Bronchial epithelial cell (primary cell): ENCODE measurements at regions not wholly inside any gene's neighbourhood (a gene's known extent, or its start where the extent isn't known, plus 50 kb on each side); places are given as distances from the start of the nearest gene placed in this dataset.

ENCODE experiments used
- DNase-seq: peaks from one replicate; pipeline ENCODE4 v3.0.0-alpha.2; 2010; ENCODE audit warnings: low read depth
- FAIRE-seq: peaks from 2 replicates; lab custom pipeline; 2011; peaks lifted over from hg19 to GRCh38; lab: Jason Lieb, UNC
- H3K27me3 ChIP-seq: 2 replicates; pipeline ENCODE4 v1.5.1; 2011; ENCODE audit warnings: low read length; ENCODE audit not compliant: control insufficient read depth, insufficient read depth
- H3K36me3 ChIP-seq: 2 replicates; pipeline ENCODE4 v1.5.1; 2011; ENCODE audit warnings: low read length; ENCODE audit not compliant: control insufficient read depth, insufficient read depth
- H3K4me3 ChIP-seq: 2 replicates; pipeline ENCODE4 v1.5.1; 2011; ENCODE audit warnings: mild to moderate bottlenecking, low read depth, low read length, control low read depth
- CTCF ChIP-seq: IDR thresholded peaks from 2 replicates; pipeline ENCODE4 v1.5.1; 2011; ENCODE audit warnings: mild to moderate bottlenecking, moderate library complexity, low read length, control low read depth, inconsistent platforms; ENCODE audit not compliant: insufficient read depth, severe bottlenecking

DNA sequence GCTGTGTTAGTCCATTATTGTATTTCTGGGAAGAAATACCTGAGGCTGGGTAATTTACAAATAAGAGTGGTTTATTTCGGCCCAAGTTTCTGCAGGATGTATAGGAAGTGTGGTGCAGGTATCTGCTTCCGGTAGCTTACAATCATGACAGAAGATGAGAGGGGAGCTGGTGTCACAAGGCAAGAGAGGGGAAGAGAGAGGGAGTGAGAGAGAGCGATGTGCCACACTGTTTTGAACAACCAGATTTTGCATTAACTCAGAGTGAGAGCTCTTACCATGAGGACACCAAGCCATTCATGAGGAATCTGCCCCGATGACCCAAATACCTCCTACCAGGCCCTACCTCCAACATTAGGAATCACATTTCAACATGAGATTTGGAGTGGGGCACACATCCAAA is 627.6 kb upstream of the FRG1 start:
- no peak for DNase-seq
- Histone ChIP-seq H3K36me3 (no peaks in the 10 kb centered on the region), H3K27me3 (no peaks in the 10 kb centered on the region), H3K4me3 (no peak overlapping the region)
- FAIRE-seq: peak; percentile 85
- no peak for TF ChIP-seq CTCF

DNA sequence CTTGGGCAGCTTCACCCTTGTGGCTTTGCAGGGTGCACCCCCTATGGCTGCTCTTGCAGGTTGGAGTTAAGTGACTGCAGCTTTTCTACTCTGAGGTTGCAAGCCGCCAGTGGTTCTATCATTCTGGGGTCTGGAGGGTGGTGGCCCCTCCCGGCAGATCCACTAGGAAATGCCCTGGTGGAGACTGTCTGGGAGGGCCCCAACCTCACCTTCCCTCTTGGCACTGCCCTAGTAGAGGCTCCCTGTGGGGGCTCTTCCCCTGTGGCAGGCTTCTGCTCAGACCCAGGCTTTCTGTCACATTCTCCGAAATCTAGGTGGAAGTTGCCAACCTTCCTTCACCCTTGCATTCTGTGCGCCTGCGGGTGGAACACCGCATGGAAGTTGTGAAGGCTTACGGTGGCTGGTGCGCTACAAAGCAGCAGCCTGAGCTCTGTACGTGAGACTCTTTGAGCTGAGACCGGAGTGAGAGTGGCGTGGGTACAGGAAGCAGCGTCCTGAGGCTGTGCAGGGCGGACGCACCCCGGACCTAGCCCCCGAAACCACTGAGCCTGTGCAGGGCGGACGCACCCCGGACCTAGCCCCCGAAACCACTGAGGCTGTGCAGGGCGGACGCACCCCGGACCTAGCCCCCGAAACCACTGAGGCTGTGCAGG is 626.7 kb upstream of the FRG1 start:
- TF ChIP-seq CTCF: no peak
- Histone ChIP-seq H3K27me3 (no peaks in the 10 kb centered on the region), H3K4me3 (no peak overlapping the region), H3K36me3 (no peaks in the 10 kb centered on the region)
- DNase-seq: no peak
- no peak for FAIRE-seq

GRCh38 chr4:189322426-189322825 is 618.2 kb upstream of the FRG1 start:
- Histone ChIP-seq H3K36me3 (no peaks in the 10 kb centered on the region), H3K4me3 (no peak overlapping the region), H3K27me3 (no peaks in the 10 kb centered on the region)
- no peak for FAIRE-seq
- DNase-seq: no peak
- TF ChIP-seq CTCF: no peak

DNA sequence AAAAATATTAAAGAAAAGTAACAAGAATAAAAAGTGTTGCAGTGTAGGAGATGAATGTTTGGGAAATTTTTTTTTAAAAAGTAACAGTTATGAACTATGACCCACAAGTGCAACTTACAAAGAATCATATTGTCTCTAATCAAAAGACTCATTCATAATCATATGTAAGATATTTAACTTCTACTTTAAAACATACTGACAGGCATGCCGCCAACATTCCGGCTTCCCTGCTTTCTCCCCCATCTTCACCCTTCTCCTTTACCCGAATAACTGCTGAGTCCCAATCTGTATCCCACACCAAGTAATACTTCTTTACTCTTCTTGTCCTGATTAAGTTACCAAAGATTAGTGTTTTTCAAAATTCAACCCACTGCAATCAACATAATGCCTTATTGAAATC is 598.8 kb upstream of the FRG1 start:
- Histone ChIP-seq H3K36me3 (no peaks in the 10 kb centered on the region), H3K27me3 (no peaks in the 10 kb centered on the region), H3K4me3 (no peak overlapping the region)
- DNase-seq: no peak
- FAIRE-seq: no peak
- no peak for TF ChIP-seq CTCF

DNA sequence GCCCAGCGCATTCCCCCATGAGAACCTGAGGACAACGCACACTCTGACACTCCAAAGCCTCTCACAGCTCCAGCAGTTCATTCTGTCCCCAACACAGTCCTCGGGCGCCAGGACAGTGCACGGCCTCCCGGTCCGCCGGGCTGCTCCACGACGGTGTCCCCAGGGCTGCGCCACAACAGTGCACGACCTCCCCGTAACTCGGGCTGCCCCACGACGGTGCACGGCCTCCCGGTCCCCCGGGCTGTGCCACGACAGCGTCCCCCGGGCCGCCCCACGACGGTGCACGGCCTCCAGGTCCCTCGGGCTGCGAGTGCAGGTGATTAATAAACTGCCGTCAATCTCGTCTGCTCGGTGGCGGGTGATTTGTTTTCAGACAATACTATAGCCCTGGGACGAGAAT is 585.1 kb upstream of the FRG1 start:
- DNase-seq (no peak), FAIRE-seq (no peak)
- no peaks in the 10 kb centered on the region for H3K36me3 ChIP-seq
- no peak overlapping the region for H3K4me3 ChIP-seq
- H3K27me3 ChIP-seq: no peaks in the 10 kb centered on the region
- TF ChIP-seq CTCF: no peak

DNA sequence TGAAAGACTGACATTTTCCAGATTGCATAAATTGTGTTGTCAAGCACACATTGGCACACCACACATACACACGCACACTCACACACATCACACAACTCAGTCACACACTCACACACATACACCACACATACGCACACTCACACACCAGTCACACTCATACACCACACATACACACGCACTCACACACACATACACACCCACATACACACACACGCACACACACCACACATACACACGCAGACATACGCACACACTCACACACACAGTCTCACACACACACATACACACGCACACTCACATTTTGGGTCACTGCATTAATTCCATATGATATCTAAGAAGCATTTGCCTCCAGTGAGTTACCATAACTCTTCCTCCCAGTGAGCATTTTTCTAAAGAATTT is 578.3 kb upstream of the FRG1 start:
- TF ChIP-seq CTCF: no peak
- DNase-seq: no peak
- no peaks in the 10 kb centered on the region for H3K36me3 ChIP-seq
- no peaks in the 10 kb centered on the region for H3K27me3 ChIP-seq
- no peak overlapping the region for H3K4me3 ChIP-seq
- FAIRE-seq: peak; percentile 98
